ENCODE measurements at regions not wholly inside any gene's neighbourhood (a gene's known extent, or its start where the extent isn't known, plus 50 kb on each side); places are given as distances from the start of the nearest gene placed in this dataset.
"Not testable (repeated sequence)": the region's sequence is repeated elsewhere in the genome, so short reads cannot be mapped to it uniquely, and the experiment has no call there.

DNA sequence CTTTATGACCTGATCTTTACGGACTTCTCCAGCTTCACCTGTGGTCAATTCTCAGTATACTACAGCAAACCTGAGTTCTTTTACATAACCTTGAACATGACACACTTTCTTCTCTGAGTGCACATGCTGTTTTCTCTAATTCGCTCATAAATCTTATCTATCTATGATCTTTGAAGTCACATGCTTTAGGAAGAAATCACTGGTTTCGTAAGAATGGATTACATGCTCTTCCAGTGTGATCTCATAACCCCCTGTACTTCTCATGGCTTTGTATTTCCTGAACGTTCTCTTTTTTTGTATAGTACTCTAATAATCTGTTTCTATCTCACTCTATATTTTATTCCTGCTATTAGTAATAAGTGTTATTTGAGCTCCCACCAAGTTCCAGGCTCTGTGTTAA, 1165.2 kb downstream of the TBL1XR1 start:
- no peak for DNase-seq

DNA sequence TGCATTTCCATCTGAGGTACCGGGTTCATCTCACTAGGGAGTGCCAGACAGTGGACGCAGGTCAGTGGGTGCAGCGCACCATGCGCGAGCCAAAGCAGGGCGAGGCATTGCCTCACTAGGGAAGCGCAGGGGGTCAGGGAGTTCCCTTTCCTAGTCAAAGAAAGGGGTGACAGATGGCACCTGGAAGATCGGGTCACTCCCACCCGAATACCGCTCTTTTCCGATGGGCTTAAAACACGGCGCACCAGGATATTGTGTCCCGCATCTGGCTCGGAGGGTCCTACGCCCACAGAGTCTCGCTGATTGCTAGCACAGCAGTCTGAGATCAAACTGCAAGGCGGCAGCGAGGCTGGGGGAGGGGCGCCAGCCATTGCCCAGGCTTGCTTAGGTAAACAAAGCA, 1157.1 kb downstream of the NAALADL2 start:
- DNase-seq = not testable (repeated sequence)

DNA sequence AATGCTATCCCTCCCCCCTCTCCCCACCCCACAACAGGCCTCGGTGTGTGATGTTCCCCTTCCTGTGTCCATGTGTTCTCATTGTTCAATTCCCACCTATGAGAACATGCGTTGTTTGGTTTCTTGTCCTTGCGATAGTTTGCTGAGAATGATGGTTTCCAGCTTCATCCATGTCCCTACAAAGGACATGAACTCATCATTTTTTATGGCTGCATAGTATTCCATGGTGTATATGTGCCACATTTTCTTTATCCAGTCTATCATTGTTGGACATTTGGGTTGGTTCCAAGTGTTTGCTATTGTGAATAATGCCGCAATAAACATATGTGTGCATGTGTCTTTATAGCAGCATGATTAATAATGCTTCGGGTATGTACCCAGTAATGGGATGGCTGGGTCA, 1156.1 kb downstream of the NAALADL2 start:
- DNase-seq = not testable (repeated sequence)

DNA sequence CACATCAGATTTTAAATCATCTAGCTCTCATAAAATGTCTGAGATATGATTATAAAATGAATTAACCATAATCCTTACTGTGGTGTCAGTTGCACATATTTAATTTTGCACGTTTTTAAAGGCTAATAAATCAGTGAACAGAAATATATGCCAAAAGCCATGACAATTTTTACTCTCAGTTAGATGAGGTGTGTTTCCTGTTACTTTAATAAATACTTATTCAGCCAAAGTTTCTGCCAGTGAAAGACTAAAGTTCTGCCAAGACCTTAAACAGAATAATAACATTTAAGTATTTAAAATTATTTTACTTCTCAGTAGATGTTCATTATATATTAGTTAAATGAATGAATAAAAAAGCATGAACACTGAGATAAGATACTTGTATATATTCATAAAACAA, 1150.1 kb downstream of the NAALADL2 start:
- no peak for DNase-seq

DNA sequence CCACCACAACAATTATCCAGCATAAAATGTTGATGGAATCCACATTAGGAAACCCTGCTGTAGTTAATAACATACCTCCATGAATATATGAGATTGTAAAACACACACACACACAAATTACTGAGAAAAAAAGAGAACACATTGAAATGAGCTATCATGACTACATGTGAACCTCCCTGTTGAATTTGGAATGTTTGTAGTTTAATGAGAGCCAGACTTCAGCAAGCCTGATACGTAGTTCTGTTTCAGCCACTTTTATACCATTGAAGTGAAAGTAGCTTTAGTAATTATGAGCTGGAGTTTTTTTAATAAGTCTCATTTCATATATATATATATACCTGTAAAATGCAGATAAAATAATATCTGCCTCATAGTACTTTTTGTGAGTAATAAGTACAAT, 1146.4 kb downstream of the NAALADL2 start:
- no peak for DNase-seq

DNA sequence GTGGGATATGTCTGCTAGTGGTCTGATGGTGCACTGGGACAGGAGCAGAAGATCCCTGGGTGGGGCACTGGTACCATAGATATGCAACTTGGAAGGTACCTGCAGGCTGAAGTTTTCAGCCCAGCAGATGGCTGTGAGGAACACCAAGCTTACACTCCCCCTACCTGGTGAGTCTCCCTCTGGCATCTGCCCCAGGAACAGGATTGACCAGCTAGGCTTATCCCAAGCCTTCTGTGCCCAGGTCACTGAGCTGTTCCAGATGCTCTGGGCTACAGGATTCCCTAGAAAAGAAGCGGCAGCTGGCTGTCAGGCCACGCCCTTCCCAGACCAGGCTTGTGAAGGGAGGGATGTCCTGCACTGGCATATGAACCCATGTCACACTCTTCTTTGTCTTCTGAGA, 1130.0 kb downstream of the NAALADL2 start:
- no peak for DNase-seq

DNA sequence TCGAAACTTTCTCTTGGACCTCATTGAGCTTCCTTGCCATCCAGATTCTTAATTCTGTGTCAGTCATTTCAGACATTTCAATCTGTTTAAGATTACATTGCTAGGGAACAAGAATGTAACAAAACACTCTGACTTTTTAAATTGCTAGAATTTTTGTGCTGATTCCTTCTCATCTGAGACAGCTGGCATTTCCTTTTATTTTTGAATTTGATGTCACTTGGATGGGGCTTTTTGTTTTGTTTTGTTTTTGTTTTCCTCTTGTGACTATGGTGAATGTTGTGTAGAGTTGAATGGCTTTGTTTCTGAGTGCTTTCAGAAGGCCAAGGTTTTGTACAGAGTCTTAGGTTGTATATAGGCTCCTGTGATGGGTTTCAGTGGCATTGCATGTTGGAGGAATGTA, 1129.3 kb downstream of the NAALADL2 start:
- no peak for DNase-seq

DNA sequence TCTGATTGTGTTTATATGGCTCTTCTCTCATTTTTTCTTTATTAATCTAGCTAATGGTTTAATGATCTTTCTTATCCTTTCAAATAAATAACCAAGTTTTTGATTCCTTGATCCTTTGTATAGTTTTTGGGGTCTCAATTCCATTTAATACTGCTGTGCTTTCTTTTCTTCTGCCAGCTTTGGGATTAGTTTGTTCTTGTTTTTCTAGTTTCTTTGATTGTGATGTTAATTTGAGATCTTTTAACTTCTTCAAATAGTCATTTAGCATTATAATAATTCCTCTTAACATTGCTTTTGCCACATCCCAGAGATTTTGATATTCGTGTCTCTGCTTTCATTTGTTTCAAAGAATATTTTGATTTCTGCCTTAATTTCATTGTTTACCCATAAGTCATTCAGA, 1126.6 kb downstream of the NAALADL2 start:
- DNase-seq = no peak

DNA sequence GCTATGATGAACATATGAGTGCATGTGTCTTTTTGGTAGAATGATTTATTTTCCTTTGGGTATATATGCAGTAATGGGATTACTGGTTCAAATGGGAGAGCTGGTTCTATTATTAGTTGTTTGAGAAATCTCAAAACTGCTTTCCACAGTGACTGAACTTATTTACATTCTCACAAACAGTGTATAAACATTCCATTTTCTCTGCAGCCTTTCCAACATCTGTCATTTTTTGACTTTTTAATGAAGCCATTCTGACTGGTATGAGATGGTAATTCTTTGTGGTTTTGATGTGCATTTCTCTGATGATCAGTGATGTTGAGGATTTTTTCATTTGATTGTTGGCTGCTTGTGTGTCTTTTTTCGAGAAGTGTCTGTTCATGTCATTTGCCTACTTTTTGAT, 1124.2 kb downstream of the NAALADL2 start:
- DNase-seq = no peak

DNA sequence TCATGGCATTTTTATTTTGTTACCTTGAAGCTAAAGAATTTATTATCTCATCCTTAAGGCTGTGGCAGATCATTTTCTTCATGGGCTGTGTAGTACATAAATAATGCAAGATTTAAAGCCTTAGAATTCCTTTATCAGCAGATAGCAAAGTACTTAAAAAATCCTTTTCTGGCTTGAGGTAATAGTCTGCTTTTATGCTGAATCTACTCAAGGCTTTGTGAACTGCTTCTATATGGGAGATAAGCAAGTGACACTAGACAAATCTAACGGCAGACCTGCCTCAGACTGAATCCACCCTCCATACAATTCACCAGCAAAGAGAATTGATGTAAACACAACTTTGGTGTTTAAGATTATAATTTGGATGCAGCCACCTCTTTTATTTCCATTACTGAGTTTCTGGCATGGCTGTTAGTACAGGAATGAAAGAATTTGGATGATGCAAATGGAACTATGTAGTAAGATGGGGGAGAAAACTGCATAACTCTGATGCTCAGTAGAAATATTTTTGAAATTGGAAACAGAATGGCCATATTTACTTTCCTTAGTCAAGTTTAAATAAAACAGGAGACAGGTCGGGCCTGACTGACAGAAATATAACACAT, 1121.5 kb downstream of the NAALADL2 start:
- no peak for DNase-seq

DNA sequence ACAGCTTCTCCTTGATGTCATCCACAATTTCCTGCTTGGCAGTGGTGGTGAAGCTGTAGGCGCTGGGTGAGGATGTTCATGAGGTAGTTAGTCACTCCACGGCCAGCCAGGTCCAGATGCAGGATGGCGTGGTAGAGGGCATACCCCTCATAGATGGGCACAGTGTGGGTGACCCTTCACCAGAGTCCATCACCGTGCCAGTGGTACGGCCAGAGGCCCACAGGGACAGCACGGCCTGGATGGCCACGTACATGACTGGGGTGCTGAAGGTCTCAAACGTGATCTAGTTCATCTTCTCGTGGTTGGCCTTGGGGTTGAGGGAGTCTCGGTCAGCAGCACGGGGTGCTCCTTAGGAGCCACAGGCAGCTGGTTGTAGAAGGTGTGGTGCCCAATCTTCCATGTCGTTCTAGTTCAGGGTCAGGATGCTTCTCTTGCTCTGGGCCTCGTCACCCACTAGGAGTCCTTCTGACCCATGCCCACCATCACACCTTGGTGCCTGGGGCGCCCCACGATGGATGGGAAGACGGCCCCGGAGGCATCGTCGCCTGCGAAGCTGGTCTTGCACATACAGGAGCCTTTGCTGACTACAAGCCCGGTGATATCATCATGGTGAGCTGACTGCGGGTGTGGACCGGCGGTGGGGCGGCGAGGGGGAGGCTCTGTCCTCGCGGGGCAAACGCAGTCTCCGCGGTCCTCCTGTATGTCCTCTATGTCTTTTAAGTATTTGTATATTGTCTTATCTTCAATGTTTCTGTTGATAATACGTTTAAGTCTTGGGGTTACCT, 1119.0 kb downstream of the NAALADL2 start:
- DNase-seq = no peak

DNA sequence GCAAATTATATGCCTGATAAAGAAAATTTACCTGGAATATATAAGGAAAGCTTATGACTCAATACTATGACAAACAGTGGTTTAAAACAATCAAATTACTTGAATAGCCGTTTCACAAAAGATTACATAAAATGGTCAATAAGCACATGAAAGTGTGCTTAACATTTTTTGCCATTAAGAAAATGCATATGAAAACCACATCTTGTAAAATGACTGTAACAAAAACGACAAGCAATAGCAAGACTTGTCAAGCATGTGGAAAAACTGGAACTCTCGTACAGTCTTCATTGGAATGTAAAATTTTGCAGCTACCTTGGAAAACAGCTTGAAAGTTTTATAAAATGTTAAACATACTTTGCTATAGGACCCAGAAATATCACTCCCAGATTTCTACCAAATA, 1110.3 kb downstream of the NAALADL2 start:
- no peak for DNase-seq

DNA sequence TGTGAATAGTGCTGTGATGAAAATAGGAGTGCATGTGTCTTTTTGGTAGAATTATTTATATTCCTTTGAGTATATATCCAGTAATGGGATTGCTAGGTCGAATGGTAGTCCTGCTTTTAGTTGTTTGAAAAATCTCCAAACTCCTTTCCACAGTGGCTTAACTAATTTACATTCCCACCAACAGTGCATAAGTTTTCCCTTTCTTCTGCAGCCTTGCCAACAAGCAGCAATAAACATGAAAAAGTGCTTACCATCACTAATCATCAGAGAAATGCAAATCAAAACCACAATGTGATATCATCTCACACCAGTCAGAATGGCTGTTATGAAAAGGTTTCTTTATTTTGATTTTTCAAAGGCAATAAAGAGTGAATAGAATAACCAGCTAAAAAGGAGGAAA, 1105.9 kb downstream of the NAALADL2 start:
- DNase-seq = no peak

DNA sequence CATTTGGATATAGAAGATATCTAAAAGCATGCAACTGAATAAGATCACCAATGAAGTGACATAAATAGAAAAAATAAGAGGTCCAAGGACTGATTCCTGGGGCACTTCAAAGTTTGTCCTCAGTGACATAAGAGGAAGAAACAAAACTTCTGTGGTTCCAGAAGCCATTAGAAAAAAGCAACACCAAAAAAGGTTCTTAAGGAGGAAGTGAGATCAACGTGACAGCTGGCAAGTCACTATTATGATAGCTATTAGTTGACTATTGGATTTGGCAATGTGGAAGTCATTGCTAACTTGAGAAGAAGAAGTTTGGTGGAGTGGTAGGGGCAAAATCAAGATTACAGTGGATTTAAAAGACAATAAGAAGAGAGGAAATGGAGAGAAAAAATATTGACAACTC, 1098.3 kb downstream of the NAALADL2 start:
- DNase-seq = no peak

DNA sequence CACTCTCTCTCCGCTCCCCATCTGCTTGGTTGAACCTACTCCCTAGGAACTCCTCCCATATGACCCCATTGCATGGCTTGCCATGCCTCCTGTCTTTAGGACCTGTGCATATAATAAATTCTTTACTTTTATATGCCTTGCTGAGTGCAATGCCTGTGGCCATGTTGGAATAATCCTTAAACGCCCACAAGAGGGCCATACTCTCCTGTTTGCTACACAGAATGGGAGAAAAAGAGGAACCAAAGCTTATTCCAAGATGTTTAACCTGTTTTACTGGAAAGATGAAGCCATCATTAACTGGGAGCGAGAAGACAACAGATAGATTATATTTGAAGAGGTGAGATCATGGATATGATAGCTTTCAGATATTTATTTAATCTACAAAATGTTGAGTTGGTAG, 1097.8 kb downstream of the NAALADL2 start:
- DNase-seq = no peak

DNA sequence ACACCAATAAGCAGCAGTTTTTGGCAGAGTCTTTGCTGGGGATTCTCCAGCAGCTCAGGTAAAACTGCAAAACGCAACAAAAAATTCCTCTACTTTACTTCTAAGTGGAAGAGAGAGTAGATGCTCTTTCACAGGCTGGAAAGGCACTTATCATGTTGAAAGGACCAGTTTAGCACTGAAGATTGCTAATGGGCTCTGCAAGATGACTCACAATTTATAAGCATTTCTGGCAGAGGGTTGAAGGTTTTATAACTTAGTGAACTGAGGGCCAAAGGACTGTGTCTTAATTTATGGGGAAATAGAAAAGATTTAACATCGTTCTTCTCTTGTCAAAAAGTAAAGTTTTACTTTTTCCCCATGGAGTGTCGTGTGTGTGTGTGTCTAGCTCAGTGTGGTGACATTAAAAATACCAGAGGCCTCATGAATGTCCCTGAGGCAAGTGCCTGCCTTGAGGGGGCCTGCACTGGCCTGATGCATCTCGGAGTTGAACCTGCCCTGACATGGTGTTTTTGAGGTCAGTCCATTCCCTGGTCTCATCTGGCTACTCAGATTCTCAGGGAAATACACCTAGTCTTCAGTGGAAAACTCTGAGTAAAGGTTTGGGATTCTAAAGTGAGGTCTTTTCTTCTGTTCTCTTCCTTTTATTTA, 1092.0 kb downstream of the NAALADL2 start:
- no peak for DNase-seq

DNA sequence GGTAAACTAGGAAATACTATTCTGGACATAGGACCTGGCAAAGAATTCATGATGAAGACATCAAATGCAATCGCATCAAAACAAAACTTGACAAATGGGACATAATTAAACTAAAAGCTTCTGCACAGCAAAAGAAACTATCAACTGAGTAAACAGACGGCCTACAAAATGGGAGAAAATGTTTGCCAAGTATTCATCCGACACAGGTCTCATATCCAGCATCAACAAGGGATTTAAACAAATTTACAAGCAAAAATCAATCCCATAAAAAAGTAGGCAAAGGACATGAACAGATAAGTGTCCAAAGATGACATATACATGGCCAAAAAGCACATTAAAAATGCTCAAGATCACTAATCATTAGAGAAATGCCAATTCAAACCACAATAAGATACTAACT, 1088.9 kb downstream of the NAALADL2 start:
- DNase-seq = no peak

DNA sequence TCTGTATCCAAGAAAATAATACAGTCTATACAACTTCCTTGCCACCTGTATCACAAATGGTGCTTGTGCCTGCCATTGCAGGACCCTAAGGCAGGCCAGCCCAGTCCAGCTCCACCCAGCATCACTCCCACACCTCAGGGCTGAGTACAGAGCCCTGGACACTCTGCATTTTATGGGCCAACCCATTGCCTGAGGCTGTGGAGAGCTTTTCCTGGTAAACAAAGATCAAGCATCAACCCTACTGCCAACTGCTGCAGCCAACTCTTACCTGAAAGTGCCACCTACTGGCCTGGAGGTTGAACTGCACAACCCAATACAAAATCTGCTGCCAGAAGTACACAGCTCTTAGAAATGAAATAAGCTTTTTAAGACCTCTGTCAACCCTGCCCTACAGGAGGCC, 1082.2 kb downstream of the NAALADL2 start:
- no peak for DNase-seq

DNA sequence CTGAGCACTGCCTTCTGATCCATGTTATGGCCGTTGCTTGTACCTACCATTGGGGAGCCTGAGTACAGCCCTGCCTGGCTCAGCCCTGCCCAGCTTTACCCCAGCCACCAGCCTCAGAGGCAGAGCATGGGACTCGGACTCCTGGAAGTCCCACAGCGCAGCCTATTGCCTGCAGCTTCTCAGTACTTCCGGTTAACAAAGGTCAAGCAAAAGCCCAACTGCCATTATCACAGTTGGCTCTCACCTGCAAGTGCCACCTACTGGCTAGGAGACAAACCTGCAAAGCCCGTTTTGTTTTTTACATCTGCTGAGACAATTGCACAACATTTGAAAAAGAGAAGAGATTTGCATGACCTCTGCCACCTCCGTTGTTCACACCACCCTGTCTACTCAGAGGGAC, 1081.7 kb downstream of the NAALADL2 start:
- DNase-seq = no peak

DNA sequence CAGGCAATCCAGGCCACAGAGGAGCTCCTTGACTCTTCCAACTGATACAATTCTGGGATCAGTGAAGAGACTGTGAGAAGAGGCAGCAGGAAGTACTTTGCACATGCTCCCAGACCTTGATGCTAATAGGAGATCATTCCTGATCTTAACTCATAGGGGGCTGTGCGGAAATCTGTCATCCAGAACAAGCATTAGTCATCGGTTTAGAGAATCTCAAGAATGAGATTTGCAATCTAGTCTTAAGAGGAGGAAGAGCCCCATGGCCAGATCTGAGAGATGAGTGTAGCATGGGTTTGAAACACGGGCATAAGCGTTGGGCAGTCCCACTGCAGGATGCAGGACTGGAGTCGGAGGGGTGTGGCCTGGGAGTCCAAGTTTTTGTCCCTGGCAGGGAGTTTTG, 1081.1 kb downstream of the NAALADL2 start:
- no peak for DNase-seq

DNA sequence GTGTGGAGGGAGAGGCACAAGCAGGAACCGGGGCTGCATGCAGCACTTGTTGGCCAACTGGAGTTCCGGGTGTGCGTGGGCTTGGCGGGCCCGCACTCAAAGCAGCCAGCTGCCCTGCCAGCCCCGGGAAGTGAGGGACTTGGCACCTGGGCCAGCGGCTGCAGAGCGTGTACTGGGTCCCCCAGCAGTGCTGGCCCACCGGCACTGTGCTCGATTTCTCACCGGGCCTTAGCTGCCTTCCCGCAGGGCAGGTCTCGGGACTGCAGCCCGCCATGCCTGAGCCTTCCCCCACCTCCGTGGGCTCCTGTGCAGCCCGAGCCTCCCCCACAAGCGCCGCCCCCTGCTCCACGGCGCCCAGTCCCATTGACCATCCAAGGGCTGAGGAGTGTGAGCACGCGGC, 1078.2 kb downstream of the NAALADL2 start:
- DNase-seq = not testable (repeated sequence)

DNA sequence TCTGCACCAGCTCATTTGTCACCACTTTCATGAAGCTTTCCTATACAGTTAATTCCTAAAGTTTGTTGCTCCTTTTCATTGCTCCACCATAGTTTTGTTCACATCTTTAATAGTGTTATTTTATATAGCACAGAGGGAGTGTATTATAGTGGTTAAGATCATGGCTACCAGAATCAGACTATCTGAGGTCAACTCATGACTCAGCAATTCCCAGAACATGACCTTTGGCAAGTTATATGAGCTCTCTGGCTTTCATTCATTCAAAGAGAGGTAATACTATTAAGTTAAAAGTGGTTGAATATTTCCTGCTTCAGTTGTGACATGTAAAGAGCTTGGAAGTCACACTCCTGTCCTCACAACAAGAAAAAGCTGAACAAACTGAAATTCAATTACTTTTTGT, 1073.5 kb downstream of the NAALADL2 start:
- no peak for DNase-seq

DNA sequence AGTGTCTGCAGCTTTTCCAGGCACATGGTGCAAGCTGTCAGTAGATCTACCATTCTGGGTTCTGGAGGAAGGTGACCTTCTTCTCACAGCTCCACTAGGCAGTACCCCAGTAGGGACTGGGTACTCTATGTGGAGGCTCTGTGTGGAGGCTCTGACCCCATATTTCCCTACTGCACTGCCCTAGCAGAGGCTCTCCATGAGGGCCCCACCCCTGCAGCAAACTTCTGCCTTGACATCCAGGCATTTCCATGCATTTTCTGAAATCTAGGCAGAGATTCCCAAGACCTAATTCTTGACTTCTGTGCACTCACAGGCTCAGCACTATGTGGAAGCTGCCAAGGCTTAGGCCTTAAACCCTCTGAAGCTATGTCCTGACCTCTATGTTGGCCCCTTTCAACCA, 1060.0 kb downstream of the NAALADL2 start:
- no peak for DNase-seq

DNA sequence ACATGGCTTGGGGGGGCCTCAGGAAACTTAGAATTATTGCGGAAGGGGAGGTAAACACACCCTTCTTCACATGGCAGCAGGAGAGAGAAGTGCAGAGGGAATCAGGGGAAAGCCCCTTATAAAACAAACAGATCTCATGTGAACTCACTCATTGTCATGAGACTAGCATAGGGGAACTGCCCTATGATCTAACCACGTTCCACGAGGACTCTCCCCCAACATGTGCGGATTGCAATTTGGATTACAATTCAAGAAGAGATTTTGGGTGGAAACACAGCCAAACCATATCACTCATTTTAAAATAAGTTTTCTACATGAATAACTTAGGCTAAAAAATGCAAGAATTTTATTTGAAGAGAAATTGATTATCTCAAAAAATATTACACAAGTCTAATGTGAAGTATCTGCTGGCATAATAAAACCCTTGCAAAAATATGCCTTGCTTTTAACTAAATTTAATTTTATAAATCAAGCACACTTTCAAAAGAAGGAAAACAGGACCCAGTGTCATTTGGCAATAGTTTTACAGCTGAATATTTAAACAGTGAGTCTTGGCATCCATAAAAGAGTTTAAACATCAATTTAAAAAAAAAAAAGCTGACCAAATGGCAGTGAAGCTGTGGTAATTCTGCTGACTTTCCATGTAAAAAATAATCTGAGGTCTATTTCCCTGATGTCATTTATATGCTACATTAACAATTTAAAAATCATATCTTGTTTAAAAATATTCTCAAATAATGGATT, 1057.2 kb downstream of the NAALADL2 start:
- no peak for DNase-seq

All from activated T-cell treated with anti-CD3 and anti-CD28 coated beads, Interleukin-2, amount 50 U/mL, for 48 hours (primary cell).